ENCODE measurements at regions not wholly inside any gene's neighbourhood (a gene's known extent, or its start where the extent isn't known, plus 50 kb on each side); places are given as distances from the start of the nearest gene placed in this dataset.

DNA sequence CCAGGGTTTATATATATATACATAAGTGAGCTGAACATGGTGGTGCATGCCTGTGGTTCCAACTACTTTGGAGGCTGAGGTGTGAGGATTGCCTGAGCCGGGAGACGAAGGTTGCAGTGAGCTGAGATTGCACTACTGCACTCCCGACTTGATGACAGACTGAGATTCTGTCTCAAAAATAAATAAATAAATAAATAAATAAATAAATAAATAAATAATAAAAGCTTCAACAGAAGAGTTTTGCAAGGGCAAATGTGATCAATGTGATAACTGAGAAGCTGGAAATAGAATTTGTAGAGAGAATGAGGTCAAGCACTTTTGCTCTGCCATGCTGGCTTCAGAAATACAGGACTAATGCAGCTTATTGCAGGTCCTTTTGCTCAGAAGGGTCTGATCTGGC is 855.8 kb upstream of the PRMT6 start:
- TF ChIP-seq TAF1 (IDR thresholded peaks at IDR 0.05; ENCODE audit: low read depth, low read length) (no peak), SPI1 (IDR thresholded peaks at IDR 0.05; ENCODE audit: low read depth, low read length) (no peak), POLR2AphosphoS5 (IDR thresholded peaks at IDR 0.05; ENCODE audit: low read depth, low read length) (no peak), POLR2A (IDR thresholded peaks at IDR 0.05; ENCODE audit: low read depth, low read length) (no peak), PAX5 (IDR thresholded peaks at IDR 0.05; ENCODE audit: insufficient read depth, low read length, severe bottlenecking) (no peak), POU2F2 (IDR thresholded peaks at IDR 0.05; ENCODE audit: low read depth, low read length) (no peak)
- DNase-seq (ENCODE audit: insufficient read length, low spot score) (no peak), FAIRE-seq (no peak)

- FAIRE-seq = no peak
- DNase-seq (ENCODE audit: insufficient read length, low spot score) = no peak
- TF ChIP-seq POU2F2 (IDR thresholded peaks at IDR 0.05; ENCODE audit: low read depth, low read length) (no peak), PAX5 (IDR thresholded peaks at IDR 0.05; ENCODE audit: insufficient read depth, low read length, severe bottlenecking) (no peak), SPI1 (IDR thresholded peaks at IDR 0.05; ENCODE audit: low read depth, low read length) (no peak), TAF1 (IDR thresholded peaks at IDR 0.05; ENCODE audit: low read depth, low read length) (no peak), POLR2AphosphoS5 (IDR thresholded peaks at IDR 0.05; ENCODE audit: low read depth, low read length) (no peak), POLR2A (IDR thresholded peaks at IDR 0.05; ENCODE audit: low read depth, low read length) (no peak)
Measured at GRCh38 chr1:106207185-106207584, 849.3 kb upstream of the PRMT6 start.

DNA sequence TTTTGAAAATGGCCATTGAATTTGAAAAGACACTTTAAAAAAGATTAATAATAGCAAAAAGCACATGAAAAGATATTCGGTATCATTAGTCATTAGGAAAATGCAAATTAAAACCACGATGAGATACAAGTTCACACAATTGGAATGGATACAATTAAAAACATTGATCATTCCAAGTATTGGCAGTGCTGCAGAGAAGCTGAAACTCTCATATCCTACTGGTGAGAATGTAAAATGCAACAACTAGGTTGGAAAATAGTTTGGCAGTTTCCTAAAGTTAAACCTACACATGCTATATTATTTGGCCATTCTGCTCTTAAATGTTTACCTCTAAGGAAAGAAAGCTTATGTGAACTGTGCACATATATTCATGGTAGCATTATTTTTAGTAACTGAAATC is 838.7 kb upstream of the PRMT6 start:
- DNase-seq (ENCODE audit: insufficient read length, low spot score) (no peak), FAIRE-seq (no peak)
- TF ChIP-seq POLR2A (IDR thresholded peaks at IDR 0.05; ENCODE audit: low read depth, low read length) = no peak
- no peak for TF ChIP-seq TAF1 (IDR thresholded peaks at IDR 0.05; ENCODE audit: low read depth, low read length)
- TF ChIP-seq POU2F2 (IDR thresholded peaks at IDR 0.05; ENCODE audit: low read depth, low read length) = no peak

- no peak for FAIRE-seq
- TF ChIP-seq POLR2A (IDR thresholded peaks at IDR 0.05; ENCODE audit: low read depth, low read length) (no peak), TAF1 (IDR thresholded peaks at IDR 0.05; ENCODE audit: low read depth, low read length) (no peak), POU2F2 (IDR thresholded peaks at IDR 0.05; ENCODE audit: low read depth, low read length) (no peak), POLR2AphosphoS5 (IDR thresholded peaks at IDR 0.05; ENCODE audit: low read depth, low read length) (no peak), PAX5 (IDR thresholded peaks at IDR 0.05; ENCODE audit: insufficient read depth, low read length, severe bottlenecking) (no peak), SPI1 (IDR thresholded peaks at IDR 0.05; ENCODE audit: low read depth, low read length) (no peak)
- DNase-seq (ENCODE audit: insufficient read length, low spot score) = no peak
Measured at GRCh38 chr1:106222403-106222802, 834.1 kb upstream of the PRMT6 start.

GRCh38 chr1:106223213-106223612 is 833.3 kb upstream of the PRMT6 start:
- DNase-seq (ENCODE audit: insufficient read length, low spot score) (no peak), FAIRE-seq (no peak)
- TF ChIP-seq SPI1 (IDR thresholded peaks at IDR 0.05; ENCODE audit: low read depth, low read length) = no peak
- no peak for TF ChIP-seq POLR2AphosphoS5 (IDR thresholded peaks at IDR 0.05; ENCODE audit: low read depth, low read length)
- no peak for TF ChIP-seq PAX5 (IDR thresholded peaks at IDR 0.05; ENCODE audit: insufficient read depth, low read length, severe bottlenecking)
- TF ChIP-seq TAF1 (IDR thresholded peaks at IDR 0.05; ENCODE audit: low read depth, low read length) = no peak
- TF ChIP-seq POLR2A (IDR thresholded peaks at IDR 0.05; ENCODE audit: low read depth, low read length) = no peak
- TF ChIP-seq POU2F2 (IDR thresholded peaks at IDR 0.05; ENCODE audit: low read depth, low read length) = no peak

DNA sequence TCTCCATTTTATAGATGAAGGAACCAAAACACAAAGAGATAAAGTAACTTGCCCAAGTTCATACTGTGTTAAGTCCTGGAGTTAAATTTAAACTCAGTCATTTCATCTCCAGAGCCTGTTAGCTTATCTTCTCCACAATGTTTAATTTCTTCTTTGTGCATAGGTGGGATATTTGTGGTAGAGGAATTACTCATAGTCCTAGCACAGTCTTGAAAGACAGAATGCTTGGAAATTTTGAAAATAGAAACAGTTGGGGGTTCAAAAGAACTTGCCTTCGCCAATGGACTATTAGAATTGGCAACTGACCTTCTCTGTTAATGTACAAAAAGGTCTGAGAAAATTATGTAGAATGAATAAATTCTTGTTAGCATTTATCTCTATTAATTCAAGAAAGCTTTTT is 832.0 kb upstream of the PRMT6 start:
- FAIRE-seq = no peak
- DNase-seq (ENCODE audit: insufficient read length, low spot score) = no peak
- TF ChIP-seq PAX5 (IDR thresholded peaks at IDR 0.05; ENCODE audit: insufficient read depth, low read length, severe bottlenecking) = no peak
- TF ChIP-seq POLR2AphosphoS5 (IDR thresholded peaks at IDR 0.05; ENCODE audit: low read depth, low read length) = no peak
- no peak for TF ChIP-seq SPI1 (IDR thresholded peaks at IDR 0.05; ENCODE audit: low read depth, low read length)
- TF ChIP-seq TAF1 (IDR thresholded peaks at IDR 0.05; ENCODE audit: low read depth, low read length) = no peak
- no peak for TF ChIP-seq POLR2A (IDR thresholded peaks at IDR 0.05; ENCODE audit: low read depth, low read length)
- no peak for TF ChIP-seq POU2F2 (IDR thresholded peaks at IDR 0.05; ENCODE audit: low read depth, low read length)

DNA sequence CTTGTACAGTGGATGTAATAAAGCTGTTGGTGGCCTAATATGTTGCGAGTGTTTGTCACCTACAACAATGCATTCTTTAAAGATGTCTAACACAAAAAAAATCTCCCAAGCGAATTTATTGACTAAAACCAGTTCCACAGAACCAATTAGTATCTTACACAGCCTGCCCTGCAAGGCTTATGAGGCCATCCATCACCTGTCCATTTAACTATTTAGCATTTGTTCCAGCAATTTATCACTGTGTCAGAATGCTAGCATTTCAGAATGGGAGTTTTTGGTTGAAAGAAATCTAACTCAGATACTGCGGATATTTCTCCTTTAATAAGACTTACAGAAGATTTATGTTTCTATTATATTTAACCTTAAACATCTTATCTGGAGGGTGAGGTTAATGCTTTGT is 831.1 kb upstream of the PRMT6 start:
- no peak for DNase-seq (ENCODE audit: insufficient read length, low spot score)
- TF ChIP-seq PAX5 (IDR thresholded peaks at IDR 0.05; ENCODE audit: insufficient read depth, low read length, severe bottlenecking) (no peak), POLR2A (IDR thresholded peaks at IDR 0.05; ENCODE audit: low read depth, low read length) (no peak), SPI1 (IDR thresholded peaks at IDR 0.05; ENCODE audit: low read depth, low read length) (no peak), POLR2AphosphoS5 (IDR thresholded peaks at IDR 0.05; ENCODE audit: low read depth, low read length) (no peak), POU2F2 (IDR thresholded peaks at IDR 0.05; ENCODE audit: low read depth, low read length) (no peak), TAF1 (IDR thresholded peaks at IDR 0.05; ENCODE audit: low read depth, low read length) (no peak)
- FAIRE-seq = no peak

GRCh38 chr1:106226550-106226949 is 829.9 kb upstream of the PRMT6 start:
- TF ChIP-seq POU2F2 (IDR thresholded peaks at IDR 0.05; ENCODE audit: low read depth, low read length) (no peak), SPI1 (IDR thresholded peaks at IDR 0.05; ENCODE audit: low read depth, low read length) (no peak), POLR2AphosphoS5 (IDR thresholded peaks at IDR 0.05; ENCODE audit: low read depth, low read length) (no peak), PAX5 (IDR thresholded peaks at IDR 0.05; ENCODE audit: insufficient read depth, low read length, severe bottlenecking) (no peak), POLR2A (IDR thresholded peaks at IDR 0.05; ENCODE audit: low read depth, low read length) (no peak), TAF1 (IDR thresholded peaks at IDR 0.05; ENCODE audit: low read depth, low read length) (no peak)
- no peak for FAIRE-seq

GRCh38 chr1:106232128-106232527 is 824.3 kb upstream of the PRMT6 start:
- DNase-seq (ENCODE audit: insufficient read length, low spot score) = no peak
- no peak for TF ChIP-seq TAF1 (IDR thresholded peaks at IDR 0.05; ENCODE audit: low read depth, low read length)
- TF ChIP-seq POLR2A (IDR thresholded peaks at IDR 0.05; ENCODE audit: low read depth, low read length) = no peak
- no peak for FAIRE-seq

More at GRCh38 chr1:106226550-106226949, 829.9 kb upstream of the PRMT6 start:
- DNase-seq (ENCODE audit: insufficient read length, low spot score) = no peak

- FAIRE-seq (no peak), DNase-seq (ENCODE audit: insufficient read length, low spot score) (no peak)
- no peak for TF ChIP-seq POU2F2 (IDR thresholded peaks at IDR 0.05; ENCODE audit: low read depth, low read length)
- TF ChIP-seq POLR2A (IDR thresholded peaks at IDR 0.05; ENCODE audit: low read depth, low read length) = no peak
- no peak for TF ChIP-seq POLR2AphosphoS5 (IDR thresholded peaks at IDR 0.05; ENCODE audit: low read depth, low read length)
- no peak for TF ChIP-seq TAF1 (IDR thresholded peaks at IDR 0.05; ENCODE audit: low read depth, low read length)
- no peak for TF ChIP-seq PAX5 (IDR thresholded peaks at IDR 0.05; ENCODE audit: insufficient read depth, low read length, severe bottlenecking)
- TF ChIP-seq SPI1 (IDR thresholded peaks at IDR 0.05; ENCODE audit: low read depth, low read length) = no peak
Measured at GRCh38 chr1:106233511-106233910, 823.0 kb upstream of the PRMT6 start.
